ENCODE measurements at regions not wholly inside any gene's neighbourhood (a gene's known extent, or its start where the extent isn't known, plus 50 kb on each side); places are given as distances from the start of the nearest gene placed in this dataset. TPM values are rescaled to one million over a fixed set of nuclear protein-coding genes. Genes with fewer than 3 reads are reported as not detected.

- no peak for TF ChIP-seq CTCF (IDR thresholded peaks at IDR 0.05; ENCODE audit: extremely low read depth, low read depth, low read length)
- H2AFZ ChIP-seq (ENCODE audit: low read length) = no peak overlapping the region
- no peak for DNase-seq (ENCODE audit: insufficient read length, low spot score, missing footprints)
- no peaks in the 10 kb centered on the region for H4K20me1 ChIP-seq (ENCODE audit: insufficient read depth, low read length)
- no peak overlapping the region for H3K4me2 ChIP-seq (ENCODE audit: insufficient read depth, low read length)
- no peaks in the 10 kb centered on the region for H3K9me3 ChIP-seq (ENCODE audit: low read depth, low read length)
- no peaks in the 10 kb centered on the region for H3K36me3 ChIP-seq (ENCODE audit: insufficient read depth, low read length)
- no peaks in the 10 kb centered on the region for H3K4me1 ChIP-seq (ENCODE audit: insufficient read depth, low read length)
- no peaks in the 10 kb centered on the region for H3K27me3 ChIP-seq (ENCODE audit: insufficient read depth, low read length)
- H3K4me3 ChIP-seq (ENCODE audit: insufficient read depth, low read length) = no peak overlapping the region
- H3K79me2 ChIP-seq (ENCODE audit: insufficient read depth, low read length) = no peaks in the 10 kb centered on the region
- H3K27ac ChIP-seq (ENCODE audit: low read depth, low read length) = no peak overlapping the region
Measured at GRCh38 chr5:120413686-120414085, 50.4 kb upstream of the PRR16 start.

Small RNA genes lying in the stretch of these regions (small RNA-seq; reads per million reads assigned to genes)
- gene RNU6-718P = not detected
